PC-9 (cell line): ENCODE measurements at regions not wholly inside any gene's neighbourhood (a gene's known extent, or its start where the extent isn't known, plus 50 kb on each side); places are given as distances from the start of the nearest gene placed in this dataset.

Experiments used
- EZH2 ChIP-seq: fragments of 200-600 bp; sonication (generic); IDR thresholded peaks from 2 replicates; pipeline ENCODE4 v1.8.0; 2017; ENCODE audit warnings: antibody characterized with exemption, low read depth
- TF ChIP-seq, protein P1 (sequence below): fragments of 200-600 bp; sonication (generic); conservative IDR thresholded peaks from 2 replicates; pipeline ENCODE4 v1.6.1; 2017; ENCODE audit warnings: mixed run types, antibody characterized with exemption, mild to moderate bottlenecking, moderate library complexity

DNA sequence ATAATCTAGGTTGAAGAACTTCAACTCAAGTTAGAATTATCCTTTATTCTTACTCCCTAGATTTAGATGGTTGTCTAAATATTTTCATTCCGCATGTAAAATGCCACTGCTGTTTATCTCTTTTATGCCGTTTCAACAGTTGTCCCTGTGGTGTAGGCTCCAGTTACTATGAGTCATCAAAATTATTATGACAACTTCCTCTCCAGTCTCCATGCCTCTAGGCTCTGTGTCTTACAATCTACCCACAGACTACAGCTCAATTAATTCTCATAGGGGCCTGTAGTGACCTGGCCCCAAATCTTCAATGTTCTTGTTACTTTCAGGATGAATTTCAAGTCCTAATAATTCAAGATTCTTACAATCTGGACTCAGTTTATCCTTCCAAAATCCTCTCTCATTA is 105.8 kb upstream of the UNC13C start:
- TF ChIP-seq, protein P1, sequence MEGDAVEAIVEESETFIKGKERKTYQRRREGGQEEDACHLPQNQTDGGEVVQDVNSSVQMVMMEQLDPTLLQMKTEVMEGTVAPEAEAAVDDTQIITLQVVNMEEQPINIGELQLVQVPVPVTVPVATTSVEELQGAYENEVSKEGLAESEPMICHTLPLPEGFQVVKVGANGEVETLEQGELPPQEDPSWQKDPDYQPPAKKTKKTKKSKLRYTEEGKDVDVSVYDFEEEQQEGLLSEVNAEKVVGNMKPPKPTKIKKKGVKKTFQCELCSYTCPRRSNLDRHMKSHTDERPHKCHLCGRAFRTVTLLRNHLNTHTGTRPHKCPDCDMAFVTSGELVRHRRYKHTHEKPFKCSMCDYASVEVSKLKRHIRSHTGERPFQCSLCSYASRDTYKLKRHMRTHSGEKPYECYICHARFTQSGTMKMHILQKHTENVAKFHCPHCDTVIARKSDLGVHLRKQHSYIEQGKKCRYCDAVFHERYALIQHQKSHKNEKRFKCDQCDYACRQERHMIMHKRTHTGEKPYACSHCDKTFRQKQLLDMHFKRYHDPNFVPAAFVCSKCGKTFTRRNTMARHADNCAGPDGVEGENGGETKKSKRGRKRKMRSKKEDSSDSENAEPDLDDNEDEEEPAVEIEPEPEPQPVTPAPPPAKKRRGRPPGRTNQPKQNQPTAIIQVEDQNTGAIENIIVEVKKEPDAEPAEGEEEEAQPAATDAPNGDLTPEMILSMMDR = no peak
- TF ChIP-seq EZH2 = no peak
